ENCODE measurements at regions not wholly inside any gene's neighbourhood (a gene's known extent, or its start where the extent isn't known, plus 50 kb on each side); places are given as distances from the start of the nearest gene placed in this dataset.

DNA sequence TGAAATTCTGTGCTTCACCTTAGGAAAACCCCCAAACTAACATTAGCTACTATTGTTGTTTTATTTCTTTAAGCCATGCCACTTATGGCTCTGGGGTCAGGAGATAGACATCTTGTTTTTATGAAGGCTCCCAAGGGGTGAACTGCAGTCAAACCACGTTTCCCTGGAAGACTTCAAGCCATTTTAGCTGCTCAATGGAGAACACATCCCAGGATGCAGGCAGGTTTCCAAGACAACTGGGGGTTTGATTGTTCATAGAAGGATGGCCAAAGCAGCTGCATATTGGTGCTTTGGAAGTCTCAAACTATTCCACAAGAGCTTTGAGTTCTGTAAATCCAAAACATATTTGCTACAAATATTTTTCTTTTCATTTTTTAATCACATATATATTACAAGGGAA, 818.0 kb downstream of the MAFB start:
- H3K4me1 ChIP-seq (ENCODE audit: insufficient read depth, low read length): peaks cover 7% of the 10 kb centered on the region
- no peaks in the 10 kb centered on the region for H3K79me2 ChIP-seq (ENCODE audit: insufficient read depth, low read length)
- no peak overlapping the region for H3K27ac ChIP-seq (ENCODE audit: low read depth, low read length)
- no peaks in the 10 kb centered on the region for H3K27me3 ChIP-seq (ENCODE audit: insufficient read depth, low read length)
- H3K9me3 ChIP-seq (ENCODE audit: low read depth, low read length): no peaks in the 10 kb centered on the region
- DNase-seq (ENCODE audit: insufficient read length, low spot score, missing footprints): no peak
- H3K36me3 ChIP-seq (ENCODE audit: insufficient read depth, low read length): no peaks in the 10 kb centered on the region
- H3K4me3 ChIP-seq (ENCODE audit: insufficient read depth, low read length): no peak overlapping the region
- H4K20me1 ChIP-seq (ENCODE audit: insufficient read depth, low read length): no peaks in the 10 kb centered on the region
- TF ChIP-seq, protein P1, sequence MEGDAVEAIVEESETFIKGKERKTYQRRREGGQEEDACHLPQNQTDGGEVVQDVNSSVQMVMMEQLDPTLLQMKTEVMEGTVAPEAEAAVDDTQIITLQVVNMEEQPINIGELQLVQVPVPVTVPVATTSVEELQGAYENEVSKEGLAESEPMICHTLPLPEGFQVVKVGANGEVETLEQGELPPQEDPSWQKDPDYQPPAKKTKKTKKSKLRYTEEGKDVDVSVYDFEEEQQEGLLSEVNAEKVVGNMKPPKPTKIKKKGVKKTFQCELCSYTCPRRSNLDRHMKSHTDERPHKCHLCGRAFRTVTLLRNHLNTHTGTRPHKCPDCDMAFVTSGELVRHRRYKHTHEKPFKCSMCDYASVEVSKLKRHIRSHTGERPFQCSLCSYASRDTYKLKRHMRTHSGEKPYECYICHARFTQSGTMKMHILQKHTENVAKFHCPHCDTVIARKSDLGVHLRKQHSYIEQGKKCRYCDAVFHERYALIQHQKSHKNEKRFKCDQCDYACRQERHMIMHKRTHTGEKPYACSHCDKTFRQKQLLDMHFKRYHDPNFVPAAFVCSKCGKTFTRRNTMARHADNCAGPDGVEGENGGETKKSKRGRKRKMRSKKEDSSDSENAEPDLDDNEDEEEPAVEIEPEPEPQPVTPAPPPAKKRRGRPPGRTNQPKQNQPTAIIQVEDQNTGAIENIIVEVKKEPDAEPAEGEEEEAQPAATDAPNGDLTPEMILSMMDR (IDR thresholded peaks at IDR 0.05; ENCODE audit: extremely low read depth, low read depth, low read length): no peak
- no peak overlapping the region for H3K4me2 ChIP-seq (ENCODE audit: insufficient read depth, low read length)
- no peak overlapping the region for H2AFZ ChIP-seq (ENCODE audit: low read length)

DNA sequence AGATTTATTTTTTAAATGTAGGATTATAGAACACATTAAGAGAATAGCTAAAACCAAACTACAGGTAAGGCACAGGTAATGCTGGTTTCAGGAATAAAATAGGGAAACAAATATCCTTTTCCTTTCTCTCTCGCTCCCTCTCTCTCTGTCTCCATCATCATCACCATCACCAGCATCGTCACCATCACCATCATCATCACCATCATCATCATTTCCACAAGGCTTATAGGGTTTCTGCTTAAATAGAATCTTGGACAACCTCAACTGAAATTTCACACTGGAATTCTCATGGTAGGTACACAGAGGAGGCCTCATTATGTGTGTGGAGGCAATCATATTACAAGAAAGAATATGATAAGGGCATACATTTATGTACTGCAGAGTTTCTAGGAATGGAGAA, 823.6 kb downstream of the MAFB start:
- no peaks in the 10 kb centered on the region for H4K20me1 ChIP-seq (ENCODE audit: insufficient read depth, low read length)
- H3K4me1 ChIP-seq (ENCODE audit: insufficient read depth, low read length): peaks cover 3% of the 10 kb centered on the region
- no peak for DNase-seq (ENCODE audit: insufficient read length, low spot score, missing footprints)
- no peak overlapping the region for H3K4me2 ChIP-seq (ENCODE audit: insufficient read depth, low read length)
- H3K27me3 ChIP-seq (ENCODE audit: insufficient read depth, low read length): no peaks in the 10 kb centered on the region
- no peak overlapping the region for H2AFZ ChIP-seq (ENCODE audit: low read length)
- H3K4me3 ChIP-seq (ENCODE audit: insufficient read depth, low read length): no peak overlapping the region
- TF ChIP-seq, protein P1 (IDR thresholded peaks at IDR 0.05; ENCODE audit: extremely low read depth, low read depth, low read length): no peak
- no peaks in the 10 kb centered on the region for H3K9me3 ChIP-seq (ENCODE audit: low read depth, low read length)
- no peaks in the 10 kb centered on the region for H3K79me2 ChIP-seq (ENCODE audit: insufficient read depth, low read length)
- H3K27ac ChIP-seq (ENCODE audit: low read depth, low read length): no peak overlapping the region
- no peaks in the 10 kb centered on the region for H3K36me3 ChIP-seq (ENCODE audit: insufficient read depth, low read length)

DNA sequence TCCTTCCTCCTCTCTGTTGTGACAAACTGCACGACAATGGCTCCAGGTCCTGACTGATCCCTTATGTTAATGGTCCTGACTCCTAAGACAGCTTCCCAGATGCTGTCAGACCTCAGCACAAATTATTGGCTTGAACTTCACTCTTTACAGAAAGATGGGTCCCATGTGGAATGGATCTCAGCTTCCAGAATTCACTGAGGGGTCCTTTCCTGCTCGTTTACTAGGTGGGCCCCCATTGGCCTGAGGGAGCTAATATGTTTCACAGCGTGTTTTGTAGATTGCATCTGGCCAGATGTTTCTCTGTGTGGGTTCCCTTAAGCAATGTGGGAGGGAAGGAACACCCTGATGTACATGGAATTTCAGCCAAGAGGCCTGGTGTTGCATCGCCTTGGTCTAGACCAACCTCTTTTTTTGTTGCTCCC, 826.6 kb downstream of the MAFB start:
- no peaks in the 10 kb centered on the region for H3K36me3 ChIP-seq (ENCODE audit: insufficient read depth, low read length)
- no peak for DNase-seq (ENCODE audit: insufficient read length, low spot score, missing footprints)

DNA sequence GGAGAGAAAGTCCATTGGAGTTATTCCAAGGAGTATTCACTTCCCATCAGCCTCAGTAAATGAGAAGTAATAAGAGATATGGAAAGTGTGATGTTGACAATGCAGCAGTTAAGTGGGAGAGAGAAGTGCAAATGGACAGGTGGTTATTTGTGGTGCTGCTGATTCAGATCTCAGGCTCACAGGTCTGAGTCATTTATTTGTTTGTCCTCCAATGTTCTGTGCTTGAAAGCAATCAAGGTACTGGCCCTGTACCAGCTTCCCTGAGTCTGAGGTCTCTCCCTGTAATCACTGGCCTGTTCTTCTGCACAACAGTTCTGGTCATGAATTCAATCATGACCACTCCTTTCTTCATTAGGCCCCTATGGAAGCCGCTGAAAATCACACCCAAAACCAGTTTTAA, 827.7 kb downstream of the MAFB start:
- Histone ChIP-seq H3K27me3 (ENCODE audit: insufficient read depth, low read length) (no peaks in the 10 kb centered on the region), H3K79me2 (ENCODE audit: insufficient read depth, low read length) (no peaks in the 10 kb centered on the region), H3K4me2 (ENCODE audit: insufficient read depth, low read length) (no peak overlapping the region), H2AFZ (ENCODE audit: low read length) (no peak overlapping the region), H3K4me1 (ENCODE audit: insufficient read depth, low read length) (peaks cover 3% of the 10 kb centered on the region), H3K9me3 (ENCODE audit: low read depth, low read length) (no peaks in the 10 kb centered on the region), H3K4me3 (ENCODE audit: insufficient read depth, low read length) (no peak overlapping the region), H3K36me3 (ENCODE audit: insufficient read depth, low read length) (no peaks in the 10 kb centered on the region), H3K27ac (ENCODE audit: low read depth, low read length) (no peak overlapping the region), H4K20me1 (ENCODE audit: insufficient read depth, low read length) (no peaks in the 10 kb centered on the region)
- TF ChIP-seq, protein P1 (IDR thresholded peaks at IDR 0.05; ENCODE audit: extremely low read depth, low read depth, low read length): no peak
- DNase-seq (ENCODE audit: insufficient read length, low spot score, missing footprints): no peak

More for the DNA sequence above, 826.6 kb downstream of the MAFB start:
- Histone ChIP-seq H2AFZ (ENCODE audit: low read length) (no peak overlapping the region), H4K20me1 (ENCODE audit: insufficient read depth, low read length) (no peaks in the 10 kb centered on the region), H3K4me2 (ENCODE audit: insufficient read depth, low read length) (no peak overlapping the region), H3K79me2 (ENCODE audit: insufficient read depth, low read length) (no peaks in the 10 kb centered on the region), H3K27me3 (ENCODE audit: insufficient read depth, low read length) (no peaks in the 10 kb centered on the region), H3K4me1 (ENCODE audit: insufficient read depth, low read length) (no peaks in the 10 kb centered on the region), H3K27ac (ENCODE audit: low read depth, low read length) (no peak overlapping the region), H3K4me3 (ENCODE audit: insufficient read depth, low read length) (no peak overlapping the region), H3K9me3 (ENCODE audit: low read depth, low read length) (no peaks in the 10 kb centered on the region)
- TF ChIP-seq, protein P1 (IDR thresholded peaks at IDR 0.05; ENCODE audit: extremely low read depth, low read depth, low read length): no peak
